ENCODE measurements at regions not wholly inside any gene's neighbourhood (a gene's known extent, or its start where the extent isn't known, plus 50 kb on each side); places are given as distances from the start of the nearest gene placed in this dataset.

DNA sequence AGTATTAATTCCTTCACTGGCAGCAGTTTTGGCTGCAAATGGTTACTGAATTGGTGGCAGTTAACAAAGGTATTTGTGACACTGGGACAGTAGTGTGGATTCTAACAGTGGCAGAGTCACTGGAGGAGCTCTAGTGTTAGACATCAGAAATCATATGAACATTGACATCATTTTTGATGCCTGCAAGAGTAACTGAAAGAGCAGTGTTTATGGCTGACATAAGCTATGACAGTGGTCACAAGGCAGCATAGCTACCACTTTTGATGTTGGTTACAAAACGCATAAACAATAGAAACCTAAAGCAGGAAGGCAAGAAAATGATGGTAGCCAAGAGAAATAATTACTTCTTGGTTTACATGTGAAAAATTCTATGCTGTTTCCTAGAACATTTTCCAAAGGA, 326.7 kb upstream of the MAN1A1 start:
- TF ChIP-seq POLR2AphosphoS5 (IDR thresholded peaks at IDR 0.05; ENCODE audit: low read depth) (no peak), EZH2phosphoT487 (IDR thresholded peaks at IDR 0.05; ENCODE audit: unreplicated experiment) (no peak), CREB1 (CRISPR knock-in tag; IDR thresholded peaks at IDR 0.05; ENCODE audit: low read depth) (no peak)
- TF ChIP-seq, protein P1, sequence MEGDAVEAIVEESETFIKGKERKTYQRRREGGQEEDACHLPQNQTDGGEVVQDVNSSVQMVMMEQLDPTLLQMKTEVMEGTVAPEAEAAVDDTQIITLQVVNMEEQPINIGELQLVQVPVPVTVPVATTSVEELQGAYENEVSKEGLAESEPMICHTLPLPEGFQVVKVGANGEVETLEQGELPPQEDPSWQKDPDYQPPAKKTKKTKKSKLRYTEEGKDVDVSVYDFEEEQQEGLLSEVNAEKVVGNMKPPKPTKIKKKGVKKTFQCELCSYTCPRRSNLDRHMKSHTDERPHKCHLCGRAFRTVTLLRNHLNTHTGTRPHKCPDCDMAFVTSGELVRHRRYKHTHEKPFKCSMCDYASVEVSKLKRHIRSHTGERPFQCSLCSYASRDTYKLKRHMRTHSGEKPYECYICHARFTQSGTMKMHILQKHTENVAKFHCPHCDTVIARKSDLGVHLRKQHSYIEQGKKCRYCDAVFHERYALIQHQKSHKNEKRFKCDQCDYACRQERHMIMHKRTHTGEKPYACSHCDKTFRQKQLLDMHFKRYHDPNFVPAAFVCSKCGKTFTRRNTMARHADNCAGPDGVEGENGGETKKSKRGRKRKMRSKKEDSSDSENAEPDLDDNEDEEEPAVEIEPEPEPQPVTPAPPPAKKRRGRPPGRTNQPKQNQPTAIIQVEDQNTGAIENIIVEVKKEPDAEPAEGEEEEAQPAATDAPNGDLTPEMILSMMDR (conservative IDR thresholded peaks at IDR 0.05; ENCODE audit: low read depth in 2 of 2), result no peak
- TF ChIP-seq, protein P2, sequence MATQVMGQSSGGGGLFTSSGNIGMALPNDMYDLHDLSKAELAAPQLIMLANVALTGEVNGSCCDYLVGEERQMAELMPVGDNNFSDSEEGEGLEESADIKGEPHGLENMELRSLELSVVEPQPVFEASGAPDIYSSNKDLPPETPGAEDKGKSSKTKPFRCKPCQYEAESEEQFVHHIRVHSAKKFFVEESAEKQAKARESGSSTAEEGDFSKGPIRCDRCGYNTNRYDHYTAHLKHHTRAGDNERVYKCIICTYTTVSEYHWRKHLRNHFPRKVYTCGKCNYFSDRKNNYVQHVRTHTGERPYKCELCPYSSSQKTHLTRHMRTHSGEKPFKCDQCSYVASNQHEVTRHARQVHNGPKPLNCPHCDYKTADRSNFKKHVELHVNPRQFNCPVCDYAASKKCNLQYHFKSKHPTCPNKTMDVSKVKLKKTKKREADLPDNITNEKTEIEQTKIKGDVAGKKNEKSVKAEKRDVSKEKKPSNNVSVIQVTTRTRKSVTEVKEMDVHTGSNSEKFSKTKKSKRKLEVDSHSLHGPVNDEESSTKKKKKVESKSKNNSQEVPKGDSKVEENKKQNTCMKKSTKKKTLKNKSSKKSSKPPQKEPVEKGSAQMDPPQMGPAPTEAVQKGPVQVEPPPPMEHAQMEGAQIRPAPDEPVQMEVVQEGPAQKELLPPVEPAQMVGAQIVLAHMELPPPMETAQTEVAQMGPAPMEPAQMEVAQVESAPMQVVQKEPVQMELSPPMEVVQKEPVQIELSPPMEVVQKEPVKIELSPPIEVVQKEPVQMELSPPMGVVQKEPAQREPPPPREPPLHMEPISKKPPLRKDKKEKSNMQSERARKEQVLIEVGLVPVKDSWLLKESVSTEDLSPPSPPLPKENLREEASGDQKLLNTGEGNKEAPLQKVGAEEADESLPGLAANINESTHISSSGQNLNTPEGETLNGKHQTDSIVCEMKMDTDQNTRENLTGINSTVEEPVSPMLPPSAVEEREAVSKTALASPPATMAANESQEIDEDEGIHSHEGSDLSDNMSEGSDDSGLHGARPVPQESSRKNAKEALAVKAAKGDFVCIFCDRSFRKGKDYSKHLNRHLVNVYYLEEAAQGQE (IDR thresholded peaks at IDR 0.05; ENCODE audit: unreplicated experiment), result no peak
